ENCODE measurements at regions not wholly inside any gene's neighbourhood (a gene's known extent, or its start where the extent isn't known, plus 50 kb on each side); places are given as distances from the start of the nearest gene placed in this dataset.

DNA sequence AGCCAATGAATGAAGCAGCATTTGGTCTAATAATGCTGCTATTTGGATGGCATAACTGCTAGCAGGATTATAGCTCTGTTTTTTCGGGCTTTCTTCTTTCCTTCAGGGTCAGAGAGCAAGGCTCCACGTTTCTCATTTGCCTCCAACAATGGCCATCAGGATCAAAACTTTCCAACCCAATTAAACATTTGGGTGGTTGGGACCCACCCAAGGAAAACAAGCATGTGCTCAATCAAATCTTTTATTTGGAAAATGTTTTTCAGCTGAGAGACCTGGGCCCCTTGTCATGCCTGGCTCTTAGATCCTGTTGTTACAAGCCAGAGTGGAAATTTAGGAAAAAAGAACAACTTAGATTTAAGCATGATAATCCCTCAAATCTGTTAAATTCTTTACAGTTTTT is 373.1 kb upstream of the USP24 start:
- DNase-seq (ENCODE audit: low read depth, low spot score): no peak
- H3K9me3 ChIP-seq (ENCODE audit: insufficient read depth, low read length): no peaks in the 10 kb centered on the region
- H3K4me3 ChIP-seq (ENCODE audit: insufficient read length, low read depth): no peak overlapping the region
- no peak overlapping the region for H3K9ac ChIP-seq (ENCODE audit: insufficient read length, low read depth)
- H3K36me3 ChIP-seq (ENCODE audit: insufficient read depth, insufficient read length, low read length): no peaks in the 10 kb centered on the region
- TF ChIP-seq SUZ12 (IDR thresholded peaks at IDR 0.05; ENCODE audit: extremely low read depth, insufficient read depth, insufficient read length) (no peak), ZNF274 (IDR thresholded peaks at IDR 0.05; ENCODE audit: low read depth, low read length) (no peak), YY1 (IDR thresholded peaks at IDR 0.05; ENCODE audit: insufficient read depth, insufficient read length) (no peak)
- H3K27me3 ChIP-seq (ENCODE audit: insufficient read depth, insufficient read length): no peaks in the 10 kb centered on the region
- no peaks in the 10 kb centered on the region for H3K4me1 ChIP-seq (ENCODE audit: insufficient read depth, insufficient read length)

DNA sequence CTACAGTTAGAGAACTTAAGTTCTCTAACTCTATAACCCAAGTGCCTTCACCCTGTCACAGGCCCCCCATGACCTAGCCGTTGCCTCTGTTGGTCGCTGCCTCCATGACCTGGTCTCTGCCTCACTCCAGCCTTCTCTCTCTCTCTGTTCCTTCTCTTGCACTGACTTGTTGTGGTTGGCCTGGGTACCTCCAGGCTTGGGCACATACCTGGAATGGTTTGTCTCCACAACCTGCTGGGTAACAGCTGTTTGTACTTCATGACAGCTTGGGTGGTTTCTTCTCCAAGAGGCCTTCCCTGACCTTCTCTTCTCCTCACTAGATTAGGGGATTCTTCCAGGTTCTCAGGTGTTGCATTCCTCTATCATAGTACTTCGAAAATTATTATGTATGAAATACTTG is 371.6 kb upstream of the USP24 start:
- no peaks in the 10 kb centered on the region for H3K4me1 ChIP-seq (ENCODE audit: insufficient read depth, insufficient read length)
- no peak overlapping the region for H3K9ac ChIP-seq (ENCODE audit: insufficient read length, low read depth)
- no peaks in the 10 kb centered on the region for H3K27me3 ChIP-seq (ENCODE audit: insufficient read depth, insufficient read length)
- TF ChIP-seq ZNF274 (IDR thresholded peaks at IDR 0.05; ENCODE audit: low read depth, low read length) (no peak), SUZ12 (IDR thresholded peaks at IDR 0.05; ENCODE audit: extremely low read depth, insufficient read depth, insufficient read length) (no peak), YY1 (IDR thresholded peaks at IDR 0.05; ENCODE audit: insufficient read depth, insufficient read length) (no peak)
- no peak for DNase-seq (ENCODE audit: low read depth, low spot score)
- H3K36me3 ChIP-seq (ENCODE audit: insufficient read depth, insufficient read length, low read length): no peaks in the 10 kb centered on the region
- no peak overlapping the region for H3K4me3 ChIP-seq (ENCODE audit: insufficient read length, low read depth)
- H3K9me3 ChIP-seq (ENCODE audit: insufficient read depth, low read length): no peaks in the 10 kb centered on the region

DNA sequence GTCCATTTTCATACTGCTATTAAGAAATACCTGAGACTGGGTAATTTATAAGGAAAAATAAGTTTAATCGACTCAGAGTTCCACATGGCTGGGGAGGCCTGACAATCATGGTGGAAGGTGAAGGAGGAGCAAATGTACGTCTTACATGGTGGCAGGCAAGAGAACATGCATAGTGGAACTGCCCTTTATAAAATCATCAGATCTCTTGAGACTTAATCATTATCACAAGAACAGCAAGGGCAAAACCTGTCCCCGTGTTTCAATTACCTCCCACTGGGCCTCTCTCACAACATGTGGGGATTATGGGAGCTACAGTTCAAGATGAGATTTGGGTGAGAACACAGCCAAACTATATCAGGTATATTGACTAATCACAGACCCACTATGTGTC is 370.2 kb upstream of the USP24 start:
- no peak overlapping the region for H3K9ac ChIP-seq (ENCODE audit: insufficient read length, low read depth)
- no peak overlapping the region for H3K4me3 ChIP-seq (ENCODE audit: insufficient read length, low read depth)
- TF ChIP-seq ZNF274 (IDR thresholded peaks at IDR 0.05; ENCODE audit: low read depth, low read length): no peak
- no peak for TF ChIP-seq SUZ12 (IDR thresholded peaks at IDR 0.05; ENCODE audit: extremely low read depth, insufficient read depth, insufficient read length)
- TF ChIP-seq YY1 (IDR thresholded peaks at IDR 0.05; ENCODE audit: insufficient read depth, insufficient read length): no peak
- no peaks in the 10 kb centered on the region for H3K36me3 ChIP-seq (ENCODE audit: insufficient read depth, insufficient read length, low read length)
- H3K27me3 ChIP-seq (ENCODE audit: insufficient read depth, insufficient read length): no peaks in the 10 kb centered on the region
- no peak for DNase-seq (ENCODE audit: low read depth, low spot score)
- H3K4me1 ChIP-seq (ENCODE audit: insufficient read depth, insufficient read length): no peaks in the 10 kb centered on the region
- no peaks in the 10 kb centered on the region for H3K9me3 ChIP-seq (ENCODE audit: insufficient read depth, low read length)

DNA sequence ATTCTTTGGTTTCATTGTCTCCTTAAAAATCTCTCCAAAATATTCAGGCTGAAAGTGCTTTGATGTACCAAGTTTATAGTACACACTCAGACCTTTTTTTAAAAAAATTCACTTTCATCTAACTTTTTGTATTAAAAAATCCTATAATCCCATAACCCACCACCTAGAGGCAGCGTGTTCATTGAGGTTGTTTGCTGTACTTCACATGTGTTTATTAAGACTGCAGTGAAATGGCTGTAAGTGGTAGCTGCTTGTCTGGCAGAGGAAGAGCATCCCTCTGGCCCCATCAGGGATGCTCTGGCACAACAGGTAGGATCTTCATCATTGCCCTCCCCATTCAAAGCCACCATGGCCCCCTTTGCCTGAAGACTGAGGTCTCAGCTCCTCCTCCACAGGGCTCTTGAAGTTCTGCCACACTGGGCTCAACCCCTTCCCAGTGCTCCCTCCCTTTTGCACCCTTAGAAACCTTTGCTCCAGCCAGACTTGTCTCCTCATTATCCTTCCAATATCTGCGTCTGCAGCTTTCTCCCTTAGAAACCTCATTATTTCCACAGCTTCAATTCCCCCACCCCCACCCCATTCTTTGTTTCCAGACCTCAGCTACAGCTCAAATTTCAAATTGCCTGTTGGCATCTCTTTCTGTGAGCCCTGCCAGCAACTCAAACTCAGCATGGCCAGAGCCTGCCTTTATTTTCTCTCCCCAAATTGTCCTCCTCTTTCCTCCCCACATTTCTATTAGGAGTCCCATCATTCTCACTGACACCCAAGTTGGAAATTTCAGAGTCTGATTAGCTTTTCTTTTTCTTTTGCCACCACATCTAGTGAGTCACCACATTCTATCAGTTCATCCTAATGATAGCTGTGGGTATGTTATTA is 369.6 kb upstream of the USP24 start:
- no peak for DNase-seq (ENCODE audit: low read depth, low spot score)

DNA sequence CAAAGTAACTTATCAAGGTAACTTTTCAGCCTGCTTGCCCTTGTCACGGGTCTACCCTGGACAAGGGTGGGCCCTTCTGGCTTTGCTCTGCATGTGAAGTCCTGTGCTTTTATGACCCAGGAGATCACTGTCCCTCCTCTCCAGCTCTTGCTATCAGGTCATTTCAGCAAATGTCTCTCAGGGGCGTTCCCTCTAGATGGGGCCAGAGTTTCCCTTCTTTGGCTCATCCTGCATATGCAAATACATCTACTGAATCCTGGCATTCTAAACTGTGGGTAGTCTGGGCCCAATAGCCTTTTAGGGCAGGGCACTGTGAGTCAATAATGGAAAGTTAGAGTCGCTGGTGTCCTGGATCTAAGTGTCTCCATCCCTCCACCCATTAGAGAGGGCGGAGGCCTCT is 366.9 kb upstream of the USP24 start:
- Histone ChIP-seq H3K4me1 (ENCODE audit: insufficient read depth, insufficient read length) (no peaks in the 10 kb centered on the region), H3K4me3 (ENCODE audit: insufficient read length, low read depth) (no peak overlapping the region), H3K27me3 (ENCODE audit: insufficient read depth, insufficient read length) (no peaks in the 10 kb centered on the region), H3K36me3 (ENCODE audit: insufficient read depth, insufficient read length, low read length) (no peaks in the 10 kb centered on the region), H3K9ac (ENCODE audit: insufficient read length, low read depth) (no peak overlapping the region), H3K9me3 (ENCODE audit: insufficient read depth, low read length) (no peaks in the 10 kb centered on the region)
- DNase-seq (ENCODE audit: low read depth, low spot score): no peak
- TF ChIP-seq YY1 (IDR thresholded peaks at IDR 0.05; ENCODE audit: insufficient read depth, insufficient read length) (no peak), SUZ12 (IDR thresholded peaks at IDR 0.05; ENCODE audit: extremely low read depth, insufficient read depth, insufficient read length) (no peak), ZNF274 (IDR thresholded peaks at IDR 0.05; ENCODE audit: low read depth, low read length) (no peak)

More for the DNA sequence above, 369.6 kb upstream of the USP24 start:
- H3K9me3 ChIP-seq (ENCODE audit: insufficient read depth, low read length): no peaks in the 10 kb centered on the region
- H3K36me3 ChIP-seq (ENCODE audit: insufficient read depth, insufficient read length, low read length): no peaks in the 10 kb centered on the region
- no peaks in the 10 kb centered on the region for H3K4me1 ChIP-seq (ENCODE audit: insufficient read depth, insufficient read length)
- no peak for TF ChIP-seq ZNF274 (IDR thresholded peaks at IDR 0.05; ENCODE audit: low read depth, low read length)
- TF ChIP-seq SUZ12 (IDR thresholded peaks at IDR 0.05; ENCODE audit: extremely low read depth, insufficient read depth, insufficient read length): no peak
- TF ChIP-seq YY1 (IDR thresholded peaks at IDR 0.05; ENCODE audit: insufficient read depth, insufficient read length): no peak
- H3K27me3 ChIP-seq (ENCODE audit: insufficient read depth, insufficient read length): no peaks in the 10 kb centered on the region
- H3K4me3 ChIP-seq (ENCODE audit: insufficient read length, low read depth): no peak overlapping the region
- H3K9ac ChIP-seq (ENCODE audit: insufficient read length, low read depth): no peak overlapping the region

DNA sequence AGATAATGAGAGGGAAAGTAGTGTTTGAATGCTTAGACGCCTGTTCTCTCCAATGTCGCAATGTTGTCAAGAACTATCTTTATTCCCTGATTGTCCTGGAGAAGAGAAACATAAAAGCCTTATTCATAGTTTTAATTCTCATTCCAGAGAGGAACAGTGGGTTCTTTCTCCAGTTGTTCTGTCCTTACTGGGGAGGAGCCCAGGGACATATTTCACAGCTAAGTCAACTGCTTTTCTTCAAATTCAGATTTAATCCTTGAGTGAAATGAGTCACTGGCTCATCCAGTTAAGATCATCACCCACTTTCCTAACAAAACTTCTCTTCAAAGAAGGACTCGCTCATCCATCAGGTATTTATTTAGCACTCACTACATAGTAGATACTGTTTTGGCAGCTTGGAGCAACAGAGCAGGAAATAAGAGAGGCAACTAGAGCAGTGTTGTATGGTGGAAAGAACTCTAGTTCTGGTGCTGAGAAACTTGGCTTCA is 365.7 kb upstream of the USP24 start:
- Histone ChIP-seq H3K4me1 (ENCODE audit: insufficient read depth, insufficient read length) (no peaks in the 10 kb centered on the region), H3K4me3 (ENCODE audit: insufficient read length, low read depth) (no peak overlapping the region), H3K9ac (ENCODE audit: insufficient read length, low read depth) (no peak overlapping the region), H3K27me3 (ENCODE audit: insufficient read depth, insufficient read length) (no peaks in the 10 kb centered on the region), H3K9me3 (ENCODE audit: insufficient read depth, low read length) (no peaks in the 10 kb centered on the region), H3K36me3 (ENCODE audit: insufficient read depth, insufficient read length, low read length) (no peaks in the 10 kb centered on the region)
- TF ChIP-seq SUZ12 (IDR thresholded peaks at IDR 0.05; ENCODE audit: extremely low read depth, insufficient read depth, insufficient read length): no peak
- no peak for TF ChIP-seq YY1 (IDR thresholded peaks at IDR 0.05; ENCODE audit: insufficient read depth, insufficient read length)
- no peak for TF ChIP-seq ZNF274 (IDR thresholded peaks at IDR 0.05; ENCODE audit: low read depth, low read length)
- DNase-seq (ENCODE audit: low read depth, low spot score): peak; percentile 9

DNA sequence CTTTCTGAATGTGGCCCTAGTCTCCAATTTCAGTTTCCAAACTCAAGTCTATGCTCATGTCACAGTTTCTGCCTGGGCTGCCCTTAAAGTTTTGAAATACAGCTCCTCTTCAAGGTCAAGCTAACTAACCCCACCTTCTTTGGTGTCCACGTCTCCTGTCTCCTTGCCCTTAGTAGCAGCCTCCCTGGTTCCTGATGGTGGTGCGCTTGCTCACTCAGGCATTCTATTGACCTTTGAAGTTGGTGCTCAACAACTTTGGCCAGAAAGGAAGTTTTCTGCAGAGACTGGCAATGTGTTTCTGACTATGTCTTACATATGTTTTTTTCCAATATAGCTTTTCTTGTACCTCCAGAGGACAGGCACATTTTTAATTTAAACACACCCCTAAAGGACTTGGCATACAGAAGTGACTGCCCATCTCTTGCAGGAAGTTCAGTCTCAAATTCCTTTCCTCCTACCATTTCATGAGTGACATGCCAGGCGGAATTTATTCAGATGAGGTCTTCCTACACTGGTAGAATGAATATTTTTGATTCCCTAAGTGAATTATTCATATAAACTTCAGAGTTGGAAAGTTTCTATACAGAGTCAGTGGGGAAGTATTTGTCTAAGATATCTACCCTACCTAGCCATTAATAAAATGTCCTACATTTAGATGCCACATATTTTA is 364.3 kb upstream of the USP24 start:
- Histone ChIP-seq H3K4me3 (ENCODE audit: insufficient read length, low read depth) (no peak overlapping the region), H3K9ac (ENCODE audit: insufficient read length, low read depth) (no peak overlapping the region), H3K9me3 (ENCODE audit: insufficient read depth, low read length) (no peaks in the 10 kb centered on the region), H3K36me3 (ENCODE audit: insufficient read depth, insufficient read length, low read length) (no peaks in the 10 kb centered on the region), H3K27me3 (ENCODE audit: insufficient read depth, insufficient read length) (no peaks in the 10 kb centered on the region), H3K4me1 (ENCODE audit: insufficient read depth, insufficient read length) (no peaks in the 10 kb centered on the region)
- DNase-seq (ENCODE audit: low read depth, low spot score): no peak
- TF ChIP-seq YY1 (IDR thresholded peaks at IDR 0.05; ENCODE audit: insufficient read depth, insufficient read length) (no peak), SUZ12 (IDR thresholded peaks at IDR 0.05; ENCODE audit: extremely low read depth, insufficient read depth, insufficient read length) (no peak), ZNF274 (IDR thresholded peaks at IDR 0.05; ENCODE audit: low read depth, low read length) (no peak)

Data from NT2/D1 (cell line).